OCI-LY3 (cell line): ENCODE measurements at regions not wholly inside any gene's neighbourhood (a gene's known extent, or its start where the extent isn't known, plus 50 kb on each side); places are given as distances from the start of the nearest gene placed in this dataset.

Experiments
- H2AFZ ChIP-seq: fragments of 200-600, 300-600 bp; shearing (Covaris generic); 2 replicates; pipeline ENCODE4 v1.6.0; 2014; ENCODE audit warnings: antibody characterized with exemption, low read depth, low read length
- H3K27ac ChIP-seq: fragments of 200-600, 300-600 bp; sonication (generic); 2 replicates; pipeline ENCODE4 v1.5.1; 2014; ENCODE audit warnings: mild to moderate bottlenecking, low read length, moderate library complexity, mixed read lengths
- H3K27me3 ChIP-seq: fragments of 200-600, 300-600 bp; sonication (generic); 2 replicates; pipeline ENCODE4 v1.6.1; 2014; ENCODE audit warnings: low read depth, low read length, mixed read lengths
- H3K36me3 ChIP-seq: fragments of 200-600, 300-600 bp; sonication (generic); replicated peaks from 2 replicates; pipeline ENCODE3; 2014; ENCODE audit warnings: low read depth, low read length, mixed read lengths
- H3K4me1 ChIP-seq: fragments of 300-600, 200-600 bp; sonication (generic); 2 replicates; pipeline ENCODE4 v1.6.1; 2014; ENCODE audit warnings: low read length, mixed read lengths
- H3K4me2 ChIP-seq: fragments of 200-600, 300-600 bp; sonication (generic); 2 replicates; pipeline ENCODE4 v1.6.1; 2014; ENCODE audit warnings: low read length, mixed read lengths
- H3K4me3 ChIP-seq: fragments of 300-600, 200-600 bp; sonication (generic); 2 replicates; pipeline ENCODE4 v1.5.1; 2014; ENCODE audit warnings: antibody characterized with exemption, mild to moderate bottlenecking, low read length, moderate library complexity
- H3K79me2 ChIP-seq: fragments of 300-600, 200-600 bp; shearing (Covaris generic); 2 replicates; pipeline ENCODE4 v1.6.1; 2014; ENCODE audit warnings: mild to moderate bottlenecking, low read length, mixed read lengths
- H3K9ac ChIP-seq: fragments of 300-600, 200-600 bp; shearing (Covaris generic); 2 replicates; pipeline ENCODE4 v1.6.0; 2014; ENCODE audit warnings: mild to moderate bottlenecking, low read length, moderate library complexity
- H3K9me3 ChIP-seq: fragments of 200-600, 300-600 bp; shearing (Covaris generic); 2 replicates; pipeline ENCODE4 v1.6.1; 2014; ENCODE audit warnings: low read length, mixed read lengths; ENCODE audit not compliant: insufficient read depth
- H4K20me1 ChIP-seq: fragments of 200-600, 300-600 bp; sonication (generic); 2 replicates; pipeline ENCODE4 v1.6.1; 2016; ENCODE audit warnings: low read length, mixed read lengths; ENCODE audit not compliant: insufficient read depth
- EZH2phosphoT487 ChIP-seq: fragments of 200-600 bp; shearing (Covaris generic); IDR thresholded peaks from 2 replicates; pipeline ENCODE4 v1.6.1; 2018; ENCODE audit warnings: antibody characterized with exemption, mixed run types, low read depth
- TF ChIP-seq, protein P1 (sequence below): fragments of 200-600, 300-600 bp; sonication (generic); IDR thresholded peaks from 2 replicates; pipeline ENCODE4 v1.5.1; 2014; ENCODE audit warnings: antibody characterized with exemption, low read length, low read depth

DNA sequence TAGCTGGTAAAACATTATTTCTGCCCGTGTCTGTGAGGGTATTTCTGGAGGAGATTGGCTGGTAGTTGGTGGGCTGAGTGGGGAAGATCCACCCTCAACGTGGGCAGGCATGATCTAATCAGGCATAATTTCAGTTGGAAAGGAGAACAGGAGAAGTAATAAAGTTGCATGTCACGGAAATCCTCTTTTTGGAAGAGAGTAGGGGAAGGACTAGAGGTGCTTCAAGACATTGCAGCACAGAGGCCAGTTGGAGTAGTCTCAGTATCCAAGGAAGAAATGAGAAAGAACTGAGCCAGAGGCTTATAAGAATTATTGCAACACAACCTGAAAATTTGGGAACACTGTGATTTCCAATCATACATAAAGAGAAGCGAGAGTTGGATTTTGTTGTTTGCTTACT is 1155.1 kb downstream of the FAM181B start:
- Histone ChIP-seq H3K4me2 (no peak overlapping the region), H3K27ac (no peak overlapping the region), H3K4me1 (no peaks in the 10 kb centered on the region), H2AFZ (no peak overlapping the region), H3K9me3 (no peaks in the 10 kb centered on the region), H3K36me3 (no peaks in the 10 kb centered on the region), H4K20me1 (no peaks in the 10 kb centered on the region), H3K79me2 (no peaks in the 10 kb centered on the region), H3K27me3 (no peaks in the 10 kb centered on the region), H3K4me3 (no peak overlapping the region), H3K9ac (no peak overlapping the region)
- TF ChIP-seq EZH2phosphoT487: no peak
- TF ChIP-seq, protein P1, sequence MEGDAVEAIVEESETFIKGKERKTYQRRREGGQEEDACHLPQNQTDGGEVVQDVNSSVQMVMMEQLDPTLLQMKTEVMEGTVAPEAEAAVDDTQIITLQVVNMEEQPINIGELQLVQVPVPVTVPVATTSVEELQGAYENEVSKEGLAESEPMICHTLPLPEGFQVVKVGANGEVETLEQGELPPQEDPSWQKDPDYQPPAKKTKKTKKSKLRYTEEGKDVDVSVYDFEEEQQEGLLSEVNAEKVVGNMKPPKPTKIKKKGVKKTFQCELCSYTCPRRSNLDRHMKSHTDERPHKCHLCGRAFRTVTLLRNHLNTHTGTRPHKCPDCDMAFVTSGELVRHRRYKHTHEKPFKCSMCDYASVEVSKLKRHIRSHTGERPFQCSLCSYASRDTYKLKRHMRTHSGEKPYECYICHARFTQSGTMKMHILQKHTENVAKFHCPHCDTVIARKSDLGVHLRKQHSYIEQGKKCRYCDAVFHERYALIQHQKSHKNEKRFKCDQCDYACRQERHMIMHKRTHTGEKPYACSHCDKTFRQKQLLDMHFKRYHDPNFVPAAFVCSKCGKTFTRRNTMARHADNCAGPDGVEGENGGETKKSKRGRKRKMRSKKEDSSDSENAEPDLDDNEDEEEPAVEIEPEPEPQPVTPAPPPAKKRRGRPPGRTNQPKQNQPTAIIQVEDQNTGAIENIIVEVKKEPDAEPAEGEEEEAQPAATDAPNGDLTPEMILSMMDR: no peak

DNA sequence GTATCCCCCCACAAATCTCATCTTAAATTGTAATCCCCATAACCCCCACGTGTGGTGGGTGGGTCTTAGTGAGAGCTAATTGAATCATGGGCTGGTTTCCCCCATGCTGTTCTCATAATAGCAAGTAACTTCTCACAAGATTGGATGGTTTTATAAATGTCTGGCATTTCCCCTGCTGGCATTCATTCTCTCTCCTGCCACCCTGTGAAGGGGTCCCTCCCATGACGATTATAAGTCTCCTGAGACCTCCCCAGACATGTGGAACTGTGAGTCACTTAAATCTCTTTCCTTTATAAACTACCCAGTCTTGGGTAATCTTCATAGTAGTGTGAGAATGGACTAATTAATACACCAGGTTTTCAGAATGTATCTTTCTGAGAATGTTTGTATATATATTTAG is 1159.4 kb downstream of the FAM181B start:
- H3K27me3 ChIP-seq: no peaks in the 10 kb centered on the region
- H3K9ac ChIP-seq: no peak overlapping the region
- H3K36me3 ChIP-seq: no peaks in the 10 kb centered on the region
- H2AFZ ChIP-seq: no peak overlapping the region
- H3K27ac ChIP-seq: no peak overlapping the region
- H3K79me2 ChIP-seq: no peaks in the 10 kb centered on the region
- no peaks in the 10 kb centered on the region for H3K4me1 ChIP-seq
- no peak overlapping the region for H3K4me2 ChIP-seq
- H3K4me3 ChIP-seq: no peak overlapping the region
- no peaks in the 10 kb centered on the region for H3K9me3 ChIP-seq
- no peaks in the 10 kb centered on the region for H4K20me1 ChIP-seq
- TF ChIP-seq, protein P1: no peak

DNA sequence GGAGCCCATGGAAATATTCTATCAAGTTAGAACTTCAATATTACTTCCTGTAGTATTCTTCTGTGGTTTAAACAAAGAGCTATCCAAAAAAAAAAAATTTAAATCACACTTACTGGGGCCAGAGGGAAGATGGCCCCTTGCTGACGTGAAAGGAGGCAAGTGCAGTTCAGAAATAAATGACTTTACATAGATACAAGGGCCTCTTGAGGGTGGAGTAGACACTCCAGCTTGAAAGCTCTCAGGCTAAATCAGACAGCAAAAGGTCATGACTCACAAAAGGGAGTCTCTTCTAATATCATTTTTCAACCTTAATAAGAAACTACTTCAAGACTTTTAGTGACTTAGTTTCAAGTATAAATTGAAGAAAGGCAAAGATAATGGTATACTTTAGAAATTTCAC is 1160.3 kb downstream of the FAM181B start:
- H3K36me3 ChIP-seq: no peaks in the 10 kb centered on the region
- H3K79me2 ChIP-seq: no peaks in the 10 kb centered on the region
- no peak for TF ChIP-seq EZH2phosphoT487
- TF ChIP-seq, protein P1: no peak
- H4K20me1 ChIP-seq: no peaks in the 10 kb centered on the region
- H3K27me3 ChIP-seq: no peaks in the 10 kb centered on the region
- H2AFZ ChIP-seq: no peak overlapping the region
- H3K27ac ChIP-seq: no peak overlapping the region
- H3K4me1 ChIP-seq: no peaks in the 10 kb centered on the region
- no peak overlapping the region for H3K9ac ChIP-seq
- no peak overlapping the region for H3K4me3 ChIP-seq
- H3K9me3 ChIP-seq: no peaks in the 10 kb centered on the region
- no peak overlapping the region for H3K4me2 ChIP-seq

DNA sequence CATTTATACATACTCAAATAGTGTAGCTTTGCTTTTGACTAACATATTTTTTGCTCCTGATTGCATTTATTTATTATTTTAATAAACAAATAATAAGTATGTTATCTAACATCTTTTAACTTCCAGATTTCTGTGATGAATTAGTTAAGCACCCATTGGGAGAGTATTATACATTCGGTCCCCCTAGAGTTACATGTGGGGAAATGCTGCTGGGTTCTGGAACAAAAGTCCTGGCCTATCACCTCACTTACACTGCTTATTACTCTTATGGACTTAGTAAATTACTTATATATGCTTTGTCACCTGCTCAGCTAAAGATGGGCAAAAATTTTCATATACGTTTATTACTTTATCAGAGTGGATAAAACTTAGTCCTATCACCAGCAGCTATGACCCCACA is 1163.0 kb downstream of the FAM181B start:
- Histone ChIP-seq H3K27me3 (no peaks in the 10 kb centered on the region), H3K27ac (no peak overlapping the region), H4K20me1 (no peaks in the 10 kb centered on the region), H2AFZ (no peak overlapping the region), H3K4me1 (no peaks in the 10 kb centered on the region), H3K4me3 (no peak overlapping the region), H3K9ac (no peak overlapping the region), H3K9me3 (no peaks in the 10 kb centered on the region), H3K79me2 (no peaks in the 10 kb centered on the region), H3K4me2 (no peak overlapping the region), H3K36me3 (no peaks in the 10 kb centered on the region)
- TF ChIP-seq, protein P1: no peak; the same call in 1 of the 2 replicates
- TF ChIP-seq EZH2phosphoT487: no peak
